ENCODE measurements at regions not wholly inside any gene's neighbourhood (a gene's known extent, or its start where the extent isn't known, plus 50 kb on each side); places are given as distances from the start of the nearest gene placed in this dataset.

DNA sequence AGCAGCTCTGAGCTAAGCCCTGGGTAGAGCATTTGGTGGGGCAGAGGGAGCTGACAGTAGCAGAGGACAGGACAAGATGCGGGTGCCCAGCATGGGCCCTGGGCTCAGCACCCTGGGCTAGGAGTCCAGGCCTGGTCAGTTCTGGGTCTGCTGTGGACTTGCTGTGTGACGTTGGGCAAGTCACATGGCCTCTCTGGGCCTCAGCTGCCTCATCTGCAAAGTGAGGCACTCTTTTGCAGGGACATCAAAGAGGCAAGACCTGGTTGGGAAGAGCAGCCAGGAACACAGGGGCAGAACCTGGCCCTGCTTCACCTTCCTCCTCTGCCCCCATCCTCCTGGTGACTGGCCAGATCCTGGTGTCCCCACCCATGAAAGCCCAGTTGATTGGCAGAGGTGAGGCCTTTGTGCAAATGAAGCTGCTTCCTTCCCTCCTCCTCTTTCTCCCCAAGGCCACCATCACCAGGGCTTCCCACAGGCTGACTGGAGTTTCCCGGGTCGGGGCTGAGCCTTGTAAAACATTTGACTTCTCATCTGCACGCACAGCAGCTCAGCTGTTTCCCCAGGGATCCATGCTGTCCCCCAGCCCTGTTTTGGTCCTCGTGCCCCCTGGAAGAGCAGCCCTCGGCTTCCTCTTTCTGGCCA lies 350.5 kb downstream of the MATN1 start:
- H3K9me3 ChIP-seq: no peaks in the 10 kb centered on the region
- intact Hi-C loops (cut with DNase I): no loop called here
- H3K4me1 ChIP-seq: no peaks in the 10 kb centered on the region
- no peaks in the 10 kb centered on the region for H3K27me3 ChIP-seq
- TF ChIP-seq, protein P1, sequence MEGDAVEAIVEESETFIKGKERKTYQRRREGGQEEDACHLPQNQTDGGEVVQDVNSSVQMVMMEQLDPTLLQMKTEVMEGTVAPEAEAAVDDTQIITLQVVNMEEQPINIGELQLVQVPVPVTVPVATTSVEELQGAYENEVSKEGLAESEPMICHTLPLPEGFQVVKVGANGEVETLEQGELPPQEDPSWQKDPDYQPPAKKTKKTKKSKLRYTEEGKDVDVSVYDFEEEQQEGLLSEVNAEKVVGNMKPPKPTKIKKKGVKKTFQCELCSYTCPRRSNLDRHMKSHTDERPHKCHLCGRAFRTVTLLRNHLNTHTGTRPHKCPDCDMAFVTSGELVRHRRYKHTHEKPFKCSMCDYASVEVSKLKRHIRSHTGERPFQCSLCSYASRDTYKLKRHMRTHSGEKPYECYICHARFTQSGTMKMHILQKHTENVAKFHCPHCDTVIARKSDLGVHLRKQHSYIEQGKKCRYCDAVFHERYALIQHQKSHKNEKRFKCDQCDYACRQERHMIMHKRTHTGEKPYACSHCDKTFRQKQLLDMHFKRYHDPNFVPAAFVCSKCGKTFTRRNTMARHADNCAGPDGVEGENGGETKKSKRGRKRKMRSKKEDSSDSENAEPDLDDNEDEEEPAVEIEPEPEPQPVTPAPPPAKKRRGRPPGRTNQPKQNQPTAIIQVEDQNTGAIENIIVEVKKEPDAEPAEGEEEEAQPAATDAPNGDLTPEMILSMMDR (IDR thresholded peaks at IDR 0.05): no peak
- no peak overlapping the region for H3K4me3 ChIP-seq
- H3K36me3 ChIP-seq: no peaks in the 10 kb centered on the region
- H3K27ac ChIP-seq: no peak overlapping the region
- DNase-seq (ENCODE audit: low spot score in 2 of 2): no peak

DNA sequence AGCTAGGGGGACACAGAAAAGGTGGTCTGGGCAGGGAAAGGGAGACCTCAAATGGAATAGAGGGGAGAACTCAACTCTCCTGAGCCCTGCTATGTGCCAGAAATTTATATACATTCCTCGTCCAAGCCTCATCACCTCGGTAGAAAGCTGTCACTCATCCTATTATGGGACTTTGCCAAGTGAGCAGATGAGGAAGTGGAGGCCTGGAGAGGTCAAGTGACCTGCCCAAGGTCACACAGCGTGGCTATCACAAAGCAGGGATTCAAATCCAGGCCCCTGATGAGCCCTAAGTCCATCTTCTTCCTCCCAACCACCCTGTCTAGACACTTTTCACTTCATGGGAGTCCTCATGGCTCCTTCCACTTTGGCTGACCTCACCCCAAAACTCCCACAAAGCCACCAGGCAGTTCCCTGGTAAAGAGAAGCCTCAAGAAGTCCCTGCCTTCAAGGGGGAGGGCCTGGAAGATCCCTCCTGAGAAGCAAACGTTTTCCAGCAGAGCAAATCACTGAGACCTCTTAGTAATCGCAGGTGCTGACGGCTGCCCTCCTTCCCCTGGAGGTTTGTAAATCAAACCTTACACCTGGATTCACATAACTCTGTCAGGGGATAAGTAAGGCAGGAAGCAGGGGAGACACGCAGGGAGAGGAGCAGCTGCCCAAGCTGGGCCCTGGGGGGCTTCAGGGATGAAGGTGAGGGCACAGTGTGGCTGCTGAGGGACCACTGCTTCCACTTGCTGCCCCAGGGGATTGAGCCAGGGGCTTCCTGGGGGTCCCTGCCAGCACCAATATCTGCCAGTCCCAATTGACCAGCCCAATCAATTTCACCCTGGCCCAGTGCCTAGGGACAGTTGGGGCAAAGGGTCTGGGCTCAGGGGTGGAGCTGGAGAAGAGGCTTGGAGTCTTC lies 351.2 kb downstream of the MATN1 start:
- H3K4me1 ChIP-seq: no peaks in the 10 kb centered on the region
- H3K27me3 ChIP-seq: no peaks in the 10 kb centered on the region
- no peaks in the 10 kb centered on the region for H3K9me3 ChIP-seq
- H3K36me3 ChIP-seq: no peaks in the 10 kb centered on the region
- no peak for DNase-seq (ENCODE audit: low spot score in 2 of 2)
- H3K27ac ChIP-seq: no peak overlapping the region
- TF ChIP-seq, protein P1 (IDR thresholded peaks at IDR 0.05): no peak
- no peak overlapping the region for H3K4me3 ChIP-seq
- intact Hi-C loops (cut with DNase I): no loop called here

DNA sequence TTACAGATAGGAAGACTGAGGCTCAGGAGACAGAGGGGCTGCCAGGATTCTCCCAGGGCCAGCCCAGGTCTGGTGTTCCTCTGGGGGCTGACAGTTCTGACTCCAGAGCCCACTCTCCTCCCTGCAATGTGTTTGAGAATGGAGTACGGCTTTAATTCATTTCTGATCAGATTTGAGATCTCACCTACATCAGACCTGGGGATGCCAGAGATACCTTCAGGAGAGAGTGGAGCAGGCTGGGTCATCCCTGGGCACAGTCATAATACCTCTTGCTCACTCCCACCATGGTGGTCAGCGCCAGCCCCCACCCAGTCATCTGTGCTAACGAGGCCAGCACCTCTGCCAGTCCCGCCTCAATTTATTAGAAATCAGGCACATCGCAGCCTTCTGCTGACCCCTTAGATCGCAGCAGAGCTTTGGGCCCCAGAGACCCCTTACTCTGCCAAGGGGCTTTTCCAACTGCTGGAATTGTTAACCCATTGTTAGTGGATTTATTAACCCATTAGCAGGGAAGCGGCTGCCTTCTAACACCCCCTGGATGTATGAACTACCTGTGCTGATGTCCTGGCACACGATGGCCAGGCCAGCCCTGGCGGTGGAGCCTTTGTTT lies 352.1 kb downstream of the MATN1 start:
- Histone ChIP-seq H3K4me1 (no peaks in the 10 kb centered on the region), H3K9me3 (no peaks in the 10 kb centered on the region), H3K36me3 (no peaks in the 10 kb centered on the region), H3K4me3 (no peak overlapping the region), H3K27me3 (no peaks in the 10 kb centered on the region), H3K27ac (no peak overlapping the region)
- intact Hi-C loops (cut with DNase I): no loop called here
- no peak for DNase-seq (ENCODE audit: low spot score in 2 of 2)
- TF ChIP-seq, protein P1 (IDR thresholded peaks at IDR 0.05): no peak

GRCh38 chr1:30368651-30369240 lies 354.6 kb downstream of the MATN1 start:
- Histone ChIP-seq H3K9me3 (no peaks in the 10 kb centered on the region), H3K4me3 (no peak overlapping the region), H3K27me3 (no peaks in the 10 kb centered on the region), H3K36me3 (no peaks in the 10 kb centered on the region), H3K4me1 (no peaks in the 10 kb centered on the region), H3K27ac (no peak overlapping the region)
- TF ChIP-seq, protein P1 (IDR thresholded peaks at IDR 0.05): no peak
- DNase-seq (ENCODE audit: low spot score in 2 of 2): no peak
- intact Hi-C loops (cut with DNase I): no loop called here

- intact Hi-C loops (cut with DNase I): no loop called here
- Histone ChIP-seq H3K4me1 (no peaks in the 10 kb centered on the region), H3K27me3 (no peaks in the 10 kb centered on the region), H3K4me3 (no peak overlapping the region), H3K36me3 (no peaks in the 10 kb centered on the region), H3K9me3 (no peaks in the 10 kb centered on the region), H3K27ac (no peak overlapping the region)
- TF ChIP-seq, protein P1 (IDR thresholded peaks at IDR 0.05): no peak
- no peak for DNase-seq (ENCODE audit: low spot score in 2 of 2)
These were observed 356.5 kb downstream of the MATN1 start for GRCh38 chr1:30366911-30367310.
